ENCODE measurements at regions not wholly inside any gene's neighbourhood (a gene's known extent, or its start where the extent isn't known, plus 50 kb on each side); places are given as distances from the start of the nearest gene placed in this dataset.
"Not testable (repeated sequence)": the region's sequence is repeated elsewhere in the genome, so short reads cannot be mapped to it uniquely, and the experiment has no call there.

GRCh38 chrX:37904833-37905232 lies 57.5 kb upstream of the DYNLT3 start:
- no peak for DNase-seq (ENCODE audit: low read depth, low spot score)
- H3K27ac ChIP-seq = no peak overlapping the region

DNA sequence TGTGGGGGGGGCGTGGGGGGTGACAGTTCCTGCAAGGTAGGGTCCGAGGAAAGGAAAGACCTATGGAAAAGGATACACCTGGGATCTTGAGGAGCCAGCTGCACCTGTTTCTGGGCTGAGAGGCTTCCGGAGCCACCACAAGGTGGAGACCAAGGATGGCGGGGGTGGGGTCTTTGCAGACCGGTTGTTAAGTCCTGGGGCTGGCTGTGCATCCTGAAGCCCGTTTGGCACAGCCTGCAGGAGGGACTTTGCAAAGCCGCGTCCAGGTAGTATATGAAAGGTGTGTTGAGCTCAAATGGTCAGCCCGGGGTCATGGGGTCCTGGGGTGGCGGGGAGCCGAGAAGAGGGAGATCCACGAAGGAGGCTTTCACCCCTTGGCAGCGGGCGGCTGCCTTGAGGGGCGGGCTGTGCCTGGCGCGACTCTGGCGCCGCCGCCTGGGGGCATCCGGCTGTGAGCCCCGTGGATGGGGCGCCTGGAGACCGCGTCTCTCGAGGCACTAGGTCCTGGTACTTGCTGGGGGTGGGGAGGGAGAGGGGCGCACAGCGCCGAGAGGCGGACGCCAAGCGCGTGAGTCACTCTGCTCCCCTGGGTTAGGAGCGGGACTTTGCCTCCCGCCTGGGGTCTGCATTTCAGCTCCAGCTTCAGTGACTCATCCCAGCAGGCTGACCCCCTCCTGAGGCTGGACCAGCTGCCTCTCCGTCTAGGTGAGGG lies 58.2 kb upstream of the DYNLT3 start:
- H3K27ac ChIP-seq = no peak overlapping the region
- DNase-seq (ENCODE audit: low read depth, low spot score) = no peak

GRCh38 chrX:37906357-37906756 lies 59.0 kb upstream of the DYNLT3 start:
- no peak overlapping the region for H3K27ac ChIP-seq
- DNase-seq (ENCODE audit: low read depth, low spot score) = no peak

DNA sequence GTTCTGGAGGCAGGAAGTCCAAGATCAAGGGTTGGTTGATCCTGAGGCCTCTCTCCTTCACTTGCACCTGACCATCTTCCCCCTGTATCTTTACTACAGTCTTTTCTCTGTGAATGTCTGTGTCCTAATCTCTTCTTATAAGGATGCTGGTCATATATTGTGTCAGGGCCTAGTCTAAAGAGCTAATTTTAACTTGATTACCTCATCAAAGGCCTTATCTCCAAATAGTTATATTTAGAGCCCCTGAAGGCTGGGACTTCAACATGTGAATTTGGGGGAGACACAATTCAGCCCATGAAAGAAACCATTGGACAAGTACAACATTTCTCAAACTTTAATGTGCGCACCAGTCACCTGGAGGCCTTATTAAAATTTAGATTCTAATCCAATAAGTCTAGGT lies 62.8 kb upstream of the DYNLT3 start:
- no peak for DNase-seq (ENCODE audit: low read depth, low spot score)
- H3K27ac ChIP-seq = no peak overlapping the region

DNA sequence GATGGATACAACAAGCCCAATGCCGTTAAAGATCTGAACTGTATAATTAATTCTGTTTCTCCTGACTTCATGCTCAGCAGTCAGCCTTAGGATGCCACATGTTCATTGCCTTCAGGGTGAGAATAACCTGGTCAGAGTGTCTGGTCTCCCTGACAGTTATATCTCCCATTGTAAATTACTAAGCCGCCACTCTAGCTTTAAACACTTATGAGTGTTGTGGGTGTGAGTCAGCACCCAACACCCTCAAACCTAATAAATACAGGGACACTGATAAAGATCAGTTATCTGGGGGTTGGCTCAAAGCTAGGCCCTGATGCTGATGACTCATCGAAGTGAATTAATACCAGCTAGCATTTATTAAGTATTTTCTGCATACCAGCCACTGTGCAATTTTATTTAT lies 64.9 kb upstream of the DYNLT3 start:
- DNase-seq (ENCODE audit: low read depth, low spot score) = peak; percentile 44
- no peak overlapping the region for H3K27ac ChIP-seq

DNA sequence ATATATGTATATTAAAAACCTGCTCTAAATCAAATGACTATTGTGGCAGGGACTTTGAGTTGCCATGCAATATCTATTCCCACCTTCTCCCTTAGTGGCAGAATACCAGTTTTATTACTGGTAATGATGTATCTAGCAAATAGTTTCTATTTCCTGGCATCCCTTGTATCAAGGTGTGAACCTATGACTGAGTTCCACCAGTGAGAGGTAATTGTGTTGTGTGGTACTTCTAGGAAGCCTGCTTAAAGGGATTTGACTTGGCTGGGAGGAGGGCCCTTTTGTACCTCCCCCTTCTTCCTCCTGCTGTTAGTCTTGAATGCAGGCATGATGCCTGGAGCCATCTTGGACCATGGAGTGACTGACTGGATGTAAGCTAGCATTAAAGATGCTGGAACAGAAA lies 65.4 kb upstream of the DYNLT3 start:
- DNase-seq (ENCODE audit: low read depth, low spot score) = no peak
- H3K27ac ChIP-seq = no peak overlapping the region

DNA sequence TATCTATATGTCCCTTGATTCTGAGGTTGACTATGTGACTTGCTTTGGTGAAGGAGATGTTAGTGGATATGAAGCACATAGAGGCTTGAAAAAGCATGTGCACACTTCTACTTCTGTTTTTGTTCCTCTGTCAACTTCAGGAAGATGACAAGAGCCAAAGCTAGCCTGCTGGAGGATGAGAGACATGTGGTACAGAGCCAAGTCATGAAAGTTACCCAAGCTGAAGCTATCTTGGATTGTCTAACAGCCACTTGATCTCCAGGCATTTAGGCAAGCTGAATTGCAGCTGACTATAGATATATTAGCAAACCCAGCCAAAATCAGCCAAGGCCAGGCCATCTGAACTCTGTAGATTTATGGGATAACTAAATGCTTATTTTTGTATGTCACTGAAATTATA lies 70.8 kb upstream of the DYNLT3 start:
- DNase-seq (ENCODE audit: low read depth, low spot score) = no peak
- no peak overlapping the region for H3K27ac ChIP-seq

DNA sequence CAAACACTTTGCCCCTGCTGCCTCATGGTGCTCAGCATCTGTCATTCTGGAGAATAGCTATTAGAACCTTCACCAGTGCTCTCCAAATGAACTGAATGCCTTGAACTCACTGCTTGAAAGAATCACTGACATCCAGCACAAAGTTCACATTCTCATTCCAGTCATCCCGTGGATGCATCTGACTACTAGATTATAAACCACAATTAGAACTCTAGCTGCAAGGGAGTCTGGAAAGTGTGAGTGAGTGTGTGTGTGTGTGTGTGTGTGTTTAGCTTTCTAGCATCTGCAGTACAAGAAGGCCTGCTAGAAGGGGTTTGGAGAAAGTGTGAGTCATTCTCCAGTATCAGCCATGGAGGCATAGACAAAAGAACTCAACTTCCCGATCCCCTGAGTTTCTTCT lies 71.3 kb upstream of the DYNLT3 start:
- no peak for DNase-seq (ENCODE audit: low read depth, low spot score)
- no peak overlapping the region for H3K27ac ChIP-seq

DNA sequence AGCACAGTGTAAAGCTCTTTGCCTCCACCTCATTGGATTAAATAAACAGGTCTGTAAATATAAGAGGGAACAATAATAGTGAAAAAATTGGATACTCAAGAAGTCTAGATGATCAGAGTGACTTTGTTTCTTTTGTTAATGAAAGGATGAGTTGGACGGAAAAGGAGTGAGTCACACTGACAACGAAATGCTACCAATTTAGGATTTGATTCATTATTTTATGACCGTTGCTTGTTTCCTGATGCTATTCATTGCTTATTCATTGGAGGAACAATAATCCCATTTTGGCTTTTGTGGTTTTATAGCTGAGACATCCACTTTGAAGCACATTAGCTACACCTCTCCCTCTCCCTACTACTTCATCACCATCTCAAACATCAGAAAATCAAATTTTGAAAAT lies 74.4 kb upstream of the DYNLT3 start:
- H3K27ac ChIP-seq = no peak overlapping the region
- peak; percentile 58 for DNase-seq (ENCODE audit: low read depth, low spot score)

DNA sequence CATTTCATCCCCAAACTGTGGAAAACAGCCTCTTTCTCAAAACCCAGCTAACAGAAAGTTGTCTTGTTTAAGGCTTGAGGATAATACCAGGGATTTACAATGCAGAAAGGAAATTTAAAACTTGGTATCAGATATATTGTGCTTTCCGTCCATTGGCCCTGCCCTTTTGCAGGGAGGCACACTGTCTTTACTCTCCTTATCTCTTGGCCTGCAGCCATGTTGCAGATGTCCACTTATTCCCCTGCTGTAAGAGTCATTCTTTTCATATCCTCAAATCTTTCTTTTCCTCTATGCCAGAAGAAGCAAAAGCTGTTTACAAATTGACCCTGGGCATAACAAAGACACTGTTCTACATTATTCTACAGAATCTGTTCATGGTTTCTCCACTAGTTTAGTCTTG lies 75.6 kb upstream of the DYNLT3 start:
- no peak overlapping the region for H3K27ac ChIP-seq
- no peak for DNase-seq (ENCODE audit: low read depth, low spot score)

DNA sequence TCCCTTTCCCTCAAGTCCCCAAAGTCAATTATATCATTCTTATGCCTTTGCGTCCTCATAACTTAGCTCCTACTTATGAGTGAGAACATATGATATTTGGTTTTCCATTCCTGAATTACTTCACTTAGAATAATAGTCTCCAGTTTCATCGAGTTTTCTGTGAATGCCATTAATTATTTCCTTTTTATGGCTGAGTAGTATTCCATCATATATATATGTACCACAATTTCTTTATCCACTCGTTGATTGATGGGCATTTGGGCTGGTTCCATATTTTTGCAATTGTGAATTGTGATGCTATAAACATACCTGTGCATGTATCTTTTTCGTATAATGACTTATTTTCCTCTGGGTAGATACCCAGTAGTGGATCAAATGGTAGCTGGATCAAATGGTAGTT lies 78.4 kb upstream of the DYNLT3 start:
- DNase-seq (ENCODE audit: low read depth, low spot score); H3K27ac ChIP-seq: not testable (repeated sequence)

- H3K27ac ChIP-seq = no peak overlapping the region
- no peak for DNase-seq (ENCODE audit: low read depth, low spot score)
Observed at GRCh38 chrX:37926700-37927099, 79.3 kb upstream of the DYNLT3 start.

- no peak for DNase-seq (ENCODE audit: low read depth, low spot score)
Observed at GRCh38 chrX:37942170-37942569, 64.2 kb upstream of the SYTL5 start.

GRCh38 chrX:37943554-37944344 lies 62.6 kb upstream of the SYTL5 start:
- H3K27ac ChIP-seq = no peak overlapping the region
- no peak for DNase-seq (ENCODE audit: low read depth, low spot score)

More at GRCh38 chrX:37942170-37942569, 64.2 kb upstream of the SYTL5 start:
- H3K27ac ChIP-seq = no peak overlapping the region

- no peak for DNase-seq (ENCODE audit: low read depth, low spot score)
- no peak overlapping the region for H3K27ac ChIP-seq
Observed at GRCh38 chrX:37946197-37946596, 60.2 kb upstream of the SYTL5 start.

- no peak for DNase-seq (ENCODE audit: low read depth, low spot score)
- no peak overlapping the region for H3K27ac ChIP-seq
Observed at GRCh38 chrX:37955273-37955672, 51.1 kb upstream of the SYTL5 start.

DNA sequence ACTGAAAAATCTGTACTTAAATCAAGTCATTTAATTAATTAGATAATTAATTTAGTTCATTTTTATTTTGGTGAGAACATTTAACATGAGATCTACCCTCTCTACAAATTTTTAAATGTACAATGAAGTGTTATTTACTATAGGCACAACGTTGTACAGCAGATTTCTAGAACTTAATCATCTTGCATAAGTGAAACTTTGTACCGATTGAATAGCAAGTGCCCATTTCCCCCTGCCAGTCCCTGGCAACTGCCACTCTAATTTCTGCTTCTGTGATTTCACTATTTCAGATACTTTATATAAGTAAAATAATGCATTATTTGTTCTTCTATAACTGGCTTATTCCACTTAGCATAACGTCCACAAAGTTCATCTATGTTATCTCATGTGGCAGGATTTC lies 50.1 kb upstream of the SYTL5 start:
- H3K27ac ChIP-seq = no peak overlapping the region
- no peak for DNase-seq (ENCODE audit: low read depth, low spot score)

Measured in epithelial cell of prostate (primary cell).